ENCODE measurements at regions not wholly inside any gene's neighbourhood (a gene's known extent, or its start where the extent isn't known, plus 50 kb on each side); places are given as distances from the start of the nearest gene placed in this dataset.

DNA sequence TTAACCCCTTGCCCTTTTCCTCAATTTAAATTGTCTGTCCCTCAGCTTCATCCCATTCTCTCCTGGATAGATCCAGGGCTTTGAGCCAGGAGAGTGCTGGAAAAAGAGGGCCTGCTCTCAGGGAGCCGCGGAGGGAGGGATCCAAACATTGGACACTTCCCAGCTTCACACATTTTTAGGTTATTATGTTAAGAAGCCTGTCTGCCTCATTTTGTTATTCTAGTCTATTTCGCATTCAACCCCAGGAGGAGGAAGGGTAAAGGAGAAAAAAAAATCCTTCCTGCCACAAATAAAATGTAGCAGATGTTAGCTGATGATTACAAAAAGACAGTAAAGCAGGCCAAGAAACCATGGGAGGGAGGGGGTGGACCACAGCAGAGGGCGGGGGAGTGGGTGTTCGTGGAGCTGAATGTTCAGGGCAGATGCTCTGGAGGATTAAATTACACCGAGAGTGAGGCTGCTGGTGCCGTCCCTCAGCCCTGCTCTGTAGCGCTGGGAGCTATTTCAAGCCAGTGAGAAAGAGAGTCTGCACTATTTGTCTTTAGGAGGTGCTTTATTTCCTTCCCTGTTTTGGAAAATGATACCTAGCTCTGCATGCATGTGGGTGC lies 60.6 kb upstream of the ZFR start:
- H3K9me3 ChIP-seq (ENCODE audit: control insufficient read depth, insufficient read depth, low read depth, low read length): no peaks in the 10 kb centered on the region
- H3K4me1 ChIP-seq (ENCODE audit: control insufficient read depth, insufficient read depth, low read length): no peaks in the 10 kb centered on the region
- intact Hi-C loops (cut with micrococcal nuclease; ENCODE audit: unreplicated experiment) (no loop called here), in situ Hi-C loops (cut with HindIII; ENCODE audit: low pct_unique_long_range_greater_than_20kb, low sequenced_read_pairs) (no loop called here)
- no peaks in the 10 kb centered on the region for H3K36me3 ChIP-seq (ENCODE audit: control insufficient read depth, insufficient read depth, low read length)
- no peak overlapping the region for H3K4me3 ChIP-seq (ENCODE audit: low read depth in 2 of 2, low read length in 2 of 2)
- DNase-seq (ENCODE audit: low read depth, low spot score) (no peak), ATAC-seq (no peak)
- peaks cover 4% of the 10 kb centered on the region; the same call in 1 of the 2 replicates for H3K27me3 ChIP-seq (ENCODE audit: control insufficient read depth, insufficient read depth, low read length)
- BruUV-seq (replicated peaks): no TSS peak
- TF ChIP-seq, protein P1, sequence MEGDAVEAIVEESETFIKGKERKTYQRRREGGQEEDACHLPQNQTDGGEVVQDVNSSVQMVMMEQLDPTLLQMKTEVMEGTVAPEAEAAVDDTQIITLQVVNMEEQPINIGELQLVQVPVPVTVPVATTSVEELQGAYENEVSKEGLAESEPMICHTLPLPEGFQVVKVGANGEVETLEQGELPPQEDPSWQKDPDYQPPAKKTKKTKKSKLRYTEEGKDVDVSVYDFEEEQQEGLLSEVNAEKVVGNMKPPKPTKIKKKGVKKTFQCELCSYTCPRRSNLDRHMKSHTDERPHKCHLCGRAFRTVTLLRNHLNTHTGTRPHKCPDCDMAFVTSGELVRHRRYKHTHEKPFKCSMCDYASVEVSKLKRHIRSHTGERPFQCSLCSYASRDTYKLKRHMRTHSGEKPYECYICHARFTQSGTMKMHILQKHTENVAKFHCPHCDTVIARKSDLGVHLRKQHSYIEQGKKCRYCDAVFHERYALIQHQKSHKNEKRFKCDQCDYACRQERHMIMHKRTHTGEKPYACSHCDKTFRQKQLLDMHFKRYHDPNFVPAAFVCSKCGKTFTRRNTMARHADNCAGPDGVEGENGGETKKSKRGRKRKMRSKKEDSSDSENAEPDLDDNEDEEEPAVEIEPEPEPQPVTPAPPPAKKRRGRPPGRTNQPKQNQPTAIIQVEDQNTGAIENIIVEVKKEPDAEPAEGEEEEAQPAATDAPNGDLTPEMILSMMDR (IDR thresholded peaks at IDR 0.05): no peak
- H3K27ac ChIP-seq (ENCODE audit: low read length): no peak overlapping the region
- ChIA-PET POLR2A (no interaction called here), CTCF (no interaction called here)

DNA sequence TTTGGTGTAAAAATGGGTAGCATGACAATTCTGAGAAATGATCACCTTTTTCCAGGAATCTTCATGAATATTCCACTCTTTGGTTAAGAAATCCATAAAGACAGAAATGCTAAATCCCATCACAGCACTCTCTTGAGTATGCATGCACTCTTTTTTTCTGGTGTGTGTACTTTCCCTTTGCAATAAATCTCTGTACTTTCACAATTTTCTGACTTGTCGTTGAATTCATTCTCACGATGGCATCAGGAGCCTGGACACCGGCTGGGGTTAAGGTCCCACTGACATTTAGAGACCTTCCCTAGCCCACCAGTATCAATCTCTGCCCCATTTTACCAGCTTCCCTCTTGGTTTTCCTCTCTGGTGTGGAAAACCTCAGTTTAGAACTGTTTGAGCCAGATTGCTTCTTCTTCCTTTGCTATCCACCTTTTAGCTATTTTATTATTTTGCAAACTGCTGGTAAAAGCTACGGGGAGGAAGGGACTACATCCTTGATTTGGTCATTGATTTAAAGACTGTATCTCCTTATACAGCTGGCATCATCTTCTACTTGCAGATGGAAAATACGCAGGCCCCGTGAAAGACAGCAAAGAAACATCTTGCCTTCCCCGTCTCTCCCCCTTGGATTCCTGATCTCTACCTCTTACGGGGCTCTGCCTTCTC lies 59.9 kb upstream of the ZFR start:
- DNase-seq (ENCODE audit: low read depth, low spot score): no peak
- in situ Hi-C loops (cut with HindIII; ENCODE audit: low pct_unique_long_range_greater_than_20kb, low sequenced_read_pairs) (no loop called here), intact Hi-C loops (cut with micrococcal nuclease; ENCODE audit: unreplicated experiment) (no loop called here)
- CTCF ChIA-PET: no interaction called here
- BruUV-seq (replicated peaks): no TSS peak
- POLR2A ChIA-PET: no interaction called here
- Histone ChIP-seq H3K4me3 (ENCODE audit: low read depth in 2 of 2, low read length in 2 of 2) (no peak overlapping the region), H3K4me1 (ENCODE audit: control insufficient read depth, insufficient read depth, low read length) (no peaks in the 10 kb centered on the region), H3K27me3 (ENCODE audit: control insufficient read depth, insufficient read depth, low read length) (peaks cover 4% of the 10 kb centered on the region; the same call in 1 of the 2 replicates), H3K9me3 (ENCODE audit: control insufficient read depth, insufficient read depth, low read depth, low read length) (no peaks in the 10 kb centered on the region), H3K27ac (ENCODE audit: low read length) (no peak overlapping the region), H3K36me3 (ENCODE audit: control insufficient read depth, insufficient read depth, low read length) (no peaks in the 10 kb centered on the region)
- no peak for ATAC-seq
- no peak for TF ChIP-seq TCF7L2 (IDR thresholded peaks at IDR 0.05; ENCODE audit: low read depth, low read length)
- TF ChIP-seq POLR2AphosphoS5 (IDR thresholded peaks at IDR 0.05; ENCODE audit: low read depth, low read length): no peak
- TF ChIP-seq, protein P2, sequence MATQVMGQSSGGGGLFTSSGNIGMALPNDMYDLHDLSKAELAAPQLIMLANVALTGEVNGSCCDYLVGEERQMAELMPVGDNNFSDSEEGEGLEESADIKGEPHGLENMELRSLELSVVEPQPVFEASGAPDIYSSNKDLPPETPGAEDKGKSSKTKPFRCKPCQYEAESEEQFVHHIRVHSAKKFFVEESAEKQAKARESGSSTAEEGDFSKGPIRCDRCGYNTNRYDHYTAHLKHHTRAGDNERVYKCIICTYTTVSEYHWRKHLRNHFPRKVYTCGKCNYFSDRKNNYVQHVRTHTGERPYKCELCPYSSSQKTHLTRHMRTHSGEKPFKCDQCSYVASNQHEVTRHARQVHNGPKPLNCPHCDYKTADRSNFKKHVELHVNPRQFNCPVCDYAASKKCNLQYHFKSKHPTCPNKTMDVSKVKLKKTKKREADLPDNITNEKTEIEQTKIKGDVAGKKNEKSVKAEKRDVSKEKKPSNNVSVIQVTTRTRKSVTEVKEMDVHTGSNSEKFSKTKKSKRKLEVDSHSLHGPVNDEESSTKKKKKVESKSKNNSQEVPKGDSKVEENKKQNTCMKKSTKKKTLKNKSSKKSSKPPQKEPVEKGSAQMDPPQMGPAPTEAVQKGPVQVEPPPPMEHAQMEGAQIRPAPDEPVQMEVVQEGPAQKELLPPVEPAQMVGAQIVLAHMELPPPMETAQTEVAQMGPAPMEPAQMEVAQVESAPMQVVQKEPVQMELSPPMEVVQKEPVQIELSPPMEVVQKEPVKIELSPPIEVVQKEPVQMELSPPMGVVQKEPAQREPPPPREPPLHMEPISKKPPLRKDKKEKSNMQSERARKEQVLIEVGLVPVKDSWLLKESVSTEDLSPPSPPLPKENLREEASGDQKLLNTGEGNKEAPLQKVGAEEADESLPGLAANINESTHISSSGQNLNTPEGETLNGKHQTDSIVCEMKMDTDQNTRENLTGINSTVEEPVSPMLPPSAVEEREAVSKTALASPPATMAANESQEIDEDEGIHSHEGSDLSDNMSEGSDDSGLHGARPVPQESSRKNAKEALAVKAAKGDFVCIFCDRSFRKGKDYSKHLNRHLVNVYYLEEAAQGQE (IDR thresholded peaks at IDR 0.05; ENCODE audit: insufficient read depth in 1 of 2, low read depth in 2 of 2, low read length in 1 of 2): no peak
- TF ChIP-seq SIN3A (IDR thresholded peaks at IDR 0.05; ENCODE audit: borderline replicate concordance, insufficient read depth, low read depth, low read length): no peak
- TF ChIP-seq, protein P1 (IDR thresholded peaks at IDR 0.05): no peak
